ENCODE measurements at regions not wholly inside any gene's neighbourhood (a gene's known extent, or its start where the extent isn't known, plus 50 kb on each side); places are given as distances from the start of the nearest gene placed in this dataset.

DNA sequence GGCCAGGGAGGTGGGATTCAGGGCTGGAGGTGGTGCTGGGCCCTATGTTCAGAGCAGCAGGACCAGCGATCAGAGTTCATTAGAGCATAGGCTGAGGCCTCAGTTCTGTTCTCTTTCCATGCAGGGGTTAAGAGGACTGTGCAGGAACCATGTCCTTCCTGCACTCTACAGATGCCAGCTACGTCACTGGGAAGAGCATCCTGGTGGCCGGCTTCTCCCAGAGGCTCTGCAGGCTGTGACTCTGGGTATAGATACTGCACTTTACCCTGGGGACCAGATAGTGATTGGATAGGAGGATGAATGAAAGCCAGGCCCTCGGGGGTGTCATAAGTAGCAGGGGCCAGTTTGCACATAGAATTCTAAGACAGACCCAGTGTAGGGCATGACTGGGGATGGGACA lies 92.6 kb downstream of the DHRS2 start:
- TF ChIP-seq, protein P1, sequence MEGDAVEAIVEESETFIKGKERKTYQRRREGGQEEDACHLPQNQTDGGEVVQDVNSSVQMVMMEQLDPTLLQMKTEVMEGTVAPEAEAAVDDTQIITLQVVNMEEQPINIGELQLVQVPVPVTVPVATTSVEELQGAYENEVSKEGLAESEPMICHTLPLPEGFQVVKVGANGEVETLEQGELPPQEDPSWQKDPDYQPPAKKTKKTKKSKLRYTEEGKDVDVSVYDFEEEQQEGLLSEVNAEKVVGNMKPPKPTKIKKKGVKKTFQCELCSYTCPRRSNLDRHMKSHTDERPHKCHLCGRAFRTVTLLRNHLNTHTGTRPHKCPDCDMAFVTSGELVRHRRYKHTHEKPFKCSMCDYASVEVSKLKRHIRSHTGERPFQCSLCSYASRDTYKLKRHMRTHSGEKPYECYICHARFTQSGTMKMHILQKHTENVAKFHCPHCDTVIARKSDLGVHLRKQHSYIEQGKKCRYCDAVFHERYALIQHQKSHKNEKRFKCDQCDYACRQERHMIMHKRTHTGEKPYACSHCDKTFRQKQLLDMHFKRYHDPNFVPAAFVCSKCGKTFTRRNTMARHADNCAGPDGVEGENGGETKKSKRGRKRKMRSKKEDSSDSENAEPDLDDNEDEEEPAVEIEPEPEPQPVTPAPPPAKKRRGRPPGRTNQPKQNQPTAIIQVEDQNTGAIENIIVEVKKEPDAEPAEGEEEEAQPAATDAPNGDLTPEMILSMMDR (IDR thresholded peaks at IDR 0.05) = no peak
- TF ChIP-seq POLR2A (IDR thresholded peaks at IDR 0.05) = no peak
